Activated CD4-positive, alpha-beta T cell treated with anti-CD3 and anti-CD28 coated beads, Interleukin-2, amount 50 U/mL, for 16 hours (primary cell): ENCODE measurements at regions not wholly inside any gene's neighbourhood (a gene's known extent, or its start where the extent isn't known, plus 50 kb on each side); places are given as distances from the start of the nearest gene placed in this dataset.
"Not testable (repeated sequence)": the region's sequence is repeated elsewhere in the genome, so short reads cannot be mapped to it uniquely, and the experiment has no call there.

Experiments
- DNase-seq: peaks from one replicate; pipeline ENCODE4 v3.0.0-alpha.2; 2020

GRCh38 chr2:150817422-150817821 is 330.0 kb upstream of the RND3 start:
- DNase-seq: no peak

- DNase-seq: no peak
These were observed 325.3 kb upstream of the RND3 start for GRCh38 chr2:150812664-150813367.

- DNase-seq: no peak
These were observed 324.6 kb upstream of the RND3 start for GRCh38 chr2:150812066-150812465.

GRCh38 chr2:150811259-150811855 is 323.9 kb upstream of the RND3 start:
- no peak for DNase-seq

GRCh38 chr2:150809103-150809502 is 321.6 kb upstream of the RND3 start:
- DNase-seq: no peak

- DNase-seq: no peak
These were observed 318.9 kb upstream of the RND3 start for GRCh38 chr2:150806336-150806735.

GRCh38 chr2:150803689-150804398 is 316.4 kb upstream of the RND3 start:
- DNase-seq: no peak

GRCh38 chr2:150802635-150803034 is 315.2 kb upstream of the RND3 start:
- no peak for DNase-seq

- not testable (repeated sequence) for DNase-seq
These were observed 308.8 kb upstream of the RND3 start for GRCh38 chr2:150796236-150796635.

GRCh38 chr2:150792780-150793300 is 305.4 kb upstream of the RND3 start:
- no peak for DNase-seq

GRCh38 chr2:150791567-150791966 is 304.1 kb upstream of the RND3 start:
- no peak for DNase-seq

- DNase-seq: no peak
These were observed 302.0 kb upstream of the RND3 start for GRCh38 chr2:150789376-150789905.

GRCh38 chr2:150788426-150789140 is 301.1 kb upstream of the RND3 start:
- no peak for DNase-seq

GRCh38 chr2:150787353-150788093 is 300.1 kb upstream of the RND3 start:
- no peak for DNase-seq

GRCh38 chr2:150784389-150784788 is 296.9 kb upstream of the RND3 start:
- no peak for DNase-seq

GRCh38 chr2:150783896-150784295 is 296.4 kb upstream of the RND3 start:
- DNase-seq: no peak

GRCh38 chr2:150783015-150783414 is 295.5 kb upstream of the RND3 start:
- DNase-seq: no peak

GRCh38 chr2:150782613-150783012 is 295.1 kb upstream of the RND3 start:
- DNase-seq: no peak

- DNase-seq: no peak
These were observed 293.7 kb upstream of the RND3 start for GRCh38 chr2:150781142-150781541.

- no peak for DNase-seq
These were observed 291.4 kb upstream of the RND3 start for GRCh38 chr2:150778828-150779227.

- no peak for DNase-seq
These were observed 282.0 kb upstream of the RND3 start for GRCh38 chr2:150769421-150769820.
